ENCODE measurements at regions not wholly inside any gene's neighbourhood (a gene's known extent, or its start where the extent isn't known, plus 50 kb on each side); places are given as distances from the start of the nearest gene placed in this dataset.

- BruUV-seq (replicated peaks), result no TSS peak
- Histone ChIP-seq H3K79me2 (ENCODE audit: control insufficient read depth, insufficient read depth, low read length) (no peaks in the 10 kb centered on the region), H3K36me3 (ENCODE audit: control insufficient read depth in 2 of 2, extremely low read depth in 1 of 2, insufficient read depth in 2 of 2, low read length in 2 of 2) (no peaks in the 10 kb centered on the region), H3K9me1 (replicated peaks; ENCODE audit: control insufficient read depth, extremely low read depth, insufficient read depth, low read length) (no peaks in the 10 kb centered on the region), H3K4me1 (ENCODE audit: control insufficient read depth, extremely low read depth, insufficient read depth, low read length) (no peaks in the 10 kb centered on the region), H3K27me3 (ENCODE audit: control insufficient read depth in 2 of 2, insufficient read depth in 2 of 2, low read length in 2 of 2) (no peaks in the 10 kb centered on the region), H3K4me3 (replicated peaks in 1 of 3; ENCODE audit: insufficient read depth in 1 of 3, low read depth in 1 of 3, low read length in 3 of 3) (no peak overlapping the region), H3K9ac (replicated peaks; ENCODE audit: extremely low read depth, insufficient read depth, low read length) (no peak overlapping the region), H2AFZ (ENCODE audit: low read depth, low read length) (no peak overlapping the region), H4K20me1 (replicated peaks; ENCODE audit: control insufficient read depth, extremely low read depth, insufficient read depth, low read length) (no peaks in the 10 kb centered on the region), H3K9me3 (replicated peaks; ENCODE audit: control insufficient read depth, insufficient read depth, low read length) (no peaks in the 10 kb centered on the region), H3K27ac (ENCODE audit: insufficient read depth, low read depth, low read length) (no peak overlapping the region), H3K4me2 (ENCODE audit: insufficient read depth, low read length) (no peak overlapping the region)
- dilution Hi-C loops (cut with MboI; ENCODE audit: extremely low pct_ligation_motif_present, low sequenced_read_pairs), result no loop called here
- TF ChIP-seq MYC (IDR thresholded peaks at IDR 0.05; ENCODE audit: low read depth, low read length) (no peak), CTCF (IDR thresholded peaks at IDR 0.05; ENCODE audit: extremely low read depth in 1 of 2, insufficient read depth in 1 of 2, low read depth in 1 of 2, low read length in 2 of 2) (no peak), JUN (IDR thresholded peaks at IDR 0.05; ENCODE audit: borderline replicate concordance, insufficient read depth, insufficient read length, low read depth) (no peak), POLR2A (IDR thresholded peaks at IDR 0.05; ENCODE audit: low read depth, low read length) (no peak), POLR2AphosphoS5 (IDR thresholded peaks at IDR 0.05; ENCODE audit: insufficient read depth, low read depth, low read length) (no peak), EZH2 (IDR thresholded peaks at IDR 0.05; ENCODE audit: borderline replicate concordance, low read depth, low read length, severe bottlenecking) (no peak), FOS (IDR thresholded peaks at IDR 0.05; ENCODE audit: borderline replicate concordance, insufficient read depth, low read length) (no peak), GATA2 (IDR thresholded peaks at IDR 0.05; ENCODE audit: insufficient read depth, insufficient read length, low read depth, low read length) (no peak), MAX (IDR thresholded peaks at IDR 0.05; ENCODE audit: insufficient read depth, insufficient read length) (no peak)
- CTCF ChIA-PET, result no interaction called here
- POLR2A ChIA-PET, result no interaction called here
- DNase-seq (ENCODE audit: low read depth, low spot score), result no peak
- FAIRE-seq, result no peak
- intact Hi-C loops (cut with micrococcal nuclease), result no loop called here
Measured at GRCh38 chr4:126038502-126039144, 723.9 kb downstream of the FAT4 start.
